ENCODE measurements at regions not wholly inside any gene's neighbourhood (a gene's known extent, or its start where the extent isn't known, plus 50 kb on each side); places are given as distances from the start of the nearest gene placed in this dataset.
"Not testable (repeated sequence)": the region's sequence is repeated elsewhere in the genome, so short reads cannot be mapped to it uniquely, and the experiment has no call there.

DNA sequence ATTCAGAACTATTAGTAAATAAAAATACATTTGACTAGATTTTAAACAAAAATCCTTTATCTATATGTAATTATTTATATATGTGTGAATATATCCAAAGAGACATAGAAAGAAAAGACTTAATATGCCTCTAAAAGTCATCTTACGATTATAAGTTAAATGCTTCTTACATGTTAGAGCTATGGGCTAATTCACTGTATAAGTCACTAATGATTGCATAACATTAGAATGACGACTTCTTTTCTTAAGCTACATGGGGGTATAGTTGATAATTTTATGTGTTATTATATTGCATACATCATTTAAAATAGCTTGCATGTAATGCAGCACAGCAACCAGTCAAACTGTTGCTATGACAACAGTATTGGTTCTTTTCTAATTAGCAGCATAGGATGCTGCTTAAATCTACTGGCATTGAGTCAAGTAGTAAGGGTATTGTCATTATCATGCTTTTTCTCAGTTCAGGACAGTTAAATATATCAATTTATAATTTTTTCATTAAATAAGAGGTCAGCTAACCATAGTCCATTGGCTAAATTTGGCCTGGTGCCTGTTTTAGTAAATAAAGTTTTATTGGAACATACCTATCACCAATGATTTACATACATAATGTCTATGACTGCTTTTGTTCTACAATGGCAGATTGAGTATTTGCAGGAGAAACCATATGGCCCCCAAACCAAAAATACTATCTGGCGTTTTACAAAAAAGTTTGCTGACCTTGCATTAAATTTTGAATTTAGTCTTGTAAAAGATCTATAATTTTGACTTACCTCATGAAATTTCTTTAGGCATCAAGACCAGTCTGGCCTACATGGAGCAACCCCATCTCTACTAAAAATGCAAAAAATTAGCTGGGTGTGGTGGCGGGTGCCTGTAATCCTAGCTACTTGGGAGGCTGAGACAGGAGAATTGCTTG, 207.7 kb upstream of the ZSWIM2 start:
- DNase-seq, result no peak

DNA sequence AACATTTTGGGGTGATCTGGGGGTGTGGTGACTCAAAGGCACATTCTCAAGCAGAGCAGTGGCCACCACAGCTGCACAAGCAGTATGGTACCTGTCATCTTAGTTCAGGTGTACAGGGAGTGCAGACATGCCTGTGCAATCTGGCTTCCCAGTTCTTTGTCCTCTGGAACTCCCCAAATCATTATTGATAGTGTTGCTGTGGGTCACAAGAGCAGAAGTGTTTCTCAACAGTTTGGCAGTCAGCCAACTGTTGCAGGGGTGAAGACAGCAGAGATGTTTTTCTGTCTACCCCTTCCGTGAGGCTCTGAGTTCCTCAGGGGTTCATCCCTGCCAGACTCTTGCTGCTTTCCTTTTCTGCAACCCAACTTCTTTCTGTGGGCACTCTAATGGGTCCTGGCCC, 206.5 kb upstream of the ZSWIM2 start:
- no peak for DNase-seq

DNA sequence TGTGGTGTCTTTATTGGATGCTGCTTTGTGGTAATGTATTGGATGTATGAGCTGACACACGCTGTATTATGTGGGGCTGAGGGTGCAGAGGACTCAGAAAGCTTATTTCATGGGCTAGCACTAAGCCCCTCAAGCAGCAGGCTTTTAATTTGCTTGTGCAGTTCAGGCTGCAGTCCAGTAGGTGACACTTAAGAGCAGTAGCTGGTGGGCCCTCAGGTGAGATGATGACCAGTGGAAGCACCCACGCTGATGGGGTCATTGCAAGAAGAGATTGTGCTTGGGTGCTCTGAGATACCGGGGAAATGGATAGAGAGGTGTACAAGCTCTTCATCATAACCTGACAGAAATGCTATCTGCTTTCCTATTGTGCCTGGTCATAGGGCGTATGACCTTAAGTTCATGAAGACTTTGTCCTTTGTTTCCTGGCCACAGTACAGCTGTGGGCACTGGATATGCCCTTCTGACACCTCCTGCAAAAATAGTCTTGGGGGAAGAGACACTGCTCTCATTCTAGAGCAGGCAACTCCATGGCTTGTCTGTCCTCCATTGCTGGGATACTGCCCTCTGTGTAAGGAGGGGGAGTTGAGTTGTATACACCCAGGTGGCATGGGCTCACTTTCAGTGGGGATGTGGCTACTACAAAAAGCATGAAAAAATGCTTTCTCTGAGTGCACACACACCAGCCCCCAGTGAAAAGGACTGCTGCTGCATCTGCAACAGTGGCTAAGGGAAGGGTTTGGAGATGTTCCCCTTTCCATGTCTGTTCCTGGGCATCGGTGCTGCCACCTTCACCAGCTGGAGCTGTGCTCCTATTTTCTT, 205.7 kb upstream of the ZSWIM2 start:
- DNase-seq, result no peak

DNA sequence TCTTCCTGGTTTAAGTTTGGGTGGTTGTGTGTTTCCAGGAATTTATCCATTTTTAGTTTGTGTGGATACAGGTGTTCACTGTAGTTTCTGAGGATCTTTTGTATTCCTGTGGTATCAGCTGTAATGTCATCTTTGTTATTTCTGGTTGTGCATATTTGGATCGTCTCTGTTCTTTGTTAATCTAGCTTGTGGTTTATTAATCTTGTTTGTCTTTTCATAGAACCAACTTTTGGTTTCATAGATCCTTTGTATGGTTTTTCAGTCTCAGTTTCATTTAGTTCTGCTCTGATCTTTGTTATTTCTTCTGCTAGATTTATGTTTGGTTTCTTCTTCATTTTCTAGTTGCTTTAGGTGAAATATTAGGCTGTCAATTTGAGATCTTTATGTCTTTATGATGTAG, 202.4 kb upstream of the ZSWIM2 start:
- no peak for DNase-seq

DNA sequence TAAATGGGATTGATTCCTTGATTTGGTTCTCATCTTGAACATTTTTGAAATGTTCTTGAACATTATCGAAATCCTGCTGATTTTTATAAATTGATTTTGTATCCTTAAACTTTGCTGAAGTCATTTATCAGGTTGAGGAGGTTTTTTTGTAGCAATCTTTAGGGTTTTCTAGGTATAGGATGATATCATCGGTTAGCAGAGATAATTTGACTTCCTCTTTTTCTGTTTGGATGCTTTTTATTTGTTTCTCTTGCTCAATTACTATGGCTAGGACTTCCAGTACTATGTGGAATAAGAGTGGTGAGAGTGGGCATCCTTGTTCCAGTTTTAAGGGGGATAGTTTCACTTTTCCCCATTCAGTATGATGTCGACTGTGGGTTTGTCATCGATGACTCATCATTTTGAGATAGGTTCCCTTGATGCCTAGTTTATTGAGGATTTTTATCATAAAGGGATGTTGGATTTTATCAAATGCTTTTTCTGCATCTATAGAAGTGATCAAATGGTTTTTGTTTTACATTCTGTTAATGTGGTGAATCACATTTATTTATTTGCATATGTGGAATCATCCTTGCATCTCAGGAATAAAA, 201.5 kb upstream of the ZSWIM2 start:
- no peak for DNase-seq

DNA sequence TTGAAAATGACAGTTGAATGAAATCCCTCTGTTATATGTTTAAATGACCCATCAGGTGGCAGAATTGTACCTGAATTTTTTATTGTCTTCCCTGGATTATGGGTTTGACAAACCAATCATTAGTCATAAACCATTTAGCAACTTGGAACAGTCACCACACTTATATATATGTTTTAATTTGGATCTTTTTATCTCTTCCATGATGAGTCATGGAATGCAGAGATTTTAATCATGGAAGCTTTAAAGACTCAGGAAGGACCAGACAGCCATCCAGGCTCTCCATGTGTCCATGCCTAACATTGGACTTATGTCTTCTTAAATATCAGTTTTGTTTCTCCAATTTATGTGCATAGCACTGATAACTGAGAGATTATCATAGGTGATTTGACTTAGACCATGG, 188.3 kb upstream of the ZSWIM2 start:
- no peak for DNase-seq

DNA sequence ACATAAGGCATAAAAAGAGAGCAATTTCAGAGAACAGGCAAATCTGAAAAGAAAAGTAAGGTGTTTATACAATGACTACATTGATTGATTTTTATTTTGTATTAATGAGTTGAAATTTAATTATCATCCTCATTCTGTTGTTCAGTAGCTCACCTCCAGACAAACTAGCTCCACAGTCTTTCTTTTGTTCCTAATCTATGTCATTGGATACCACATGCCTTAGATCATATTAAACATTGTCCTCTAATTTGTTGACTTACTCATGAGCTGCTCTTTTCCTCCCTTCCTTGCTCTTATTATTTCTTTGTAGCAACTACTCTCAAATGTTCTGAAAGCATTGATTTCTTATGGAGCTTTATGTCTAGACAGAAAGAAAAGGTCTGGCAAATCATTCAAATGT, 185.5 kb upstream of the ZSWIM2 start:
- DNase-seq, result no peak

DNA sequence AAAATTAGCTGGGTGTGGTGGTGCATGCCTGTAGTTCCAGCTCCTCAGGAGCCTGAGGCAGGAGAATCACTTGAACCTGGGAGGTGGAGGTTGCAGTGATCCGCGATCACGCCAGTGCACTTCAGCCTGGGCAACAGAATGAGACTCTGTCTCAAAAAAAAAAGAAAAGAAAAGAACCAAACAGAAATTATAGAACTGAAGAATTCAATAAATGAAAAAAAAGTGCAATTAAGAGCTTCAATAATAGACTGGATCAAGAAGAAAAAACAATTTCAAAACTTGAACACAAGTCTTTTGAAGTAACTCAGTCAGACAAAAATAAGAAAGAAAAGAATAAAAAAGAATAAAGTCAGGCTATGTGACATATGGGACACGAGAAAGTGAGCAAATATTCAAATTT, 175.8 kb upstream of the ZSWIM2 start:
- no peak for DNase-seq

DNA sequence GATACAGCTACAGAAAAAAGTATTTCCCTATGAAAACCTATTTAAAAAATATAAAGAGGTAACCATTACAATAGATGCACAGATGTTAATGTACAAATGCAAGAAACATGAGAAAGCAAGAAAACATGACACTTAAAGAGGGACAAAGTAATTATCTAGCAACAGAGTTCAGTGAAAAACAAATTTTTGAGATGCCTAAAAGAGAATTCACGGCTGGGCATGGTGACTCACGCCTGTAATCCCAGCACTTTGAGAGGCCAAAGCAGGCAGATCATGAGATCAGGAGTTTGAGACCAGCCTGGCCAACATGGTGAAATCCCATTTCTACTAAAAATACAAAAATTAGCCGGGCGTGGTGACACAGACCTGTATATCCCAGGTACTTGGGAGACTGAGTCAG, 175.0 kb upstream of the ZSWIM2 start:
- not testable (repeated sequence) for DNase-seq

DNA sequence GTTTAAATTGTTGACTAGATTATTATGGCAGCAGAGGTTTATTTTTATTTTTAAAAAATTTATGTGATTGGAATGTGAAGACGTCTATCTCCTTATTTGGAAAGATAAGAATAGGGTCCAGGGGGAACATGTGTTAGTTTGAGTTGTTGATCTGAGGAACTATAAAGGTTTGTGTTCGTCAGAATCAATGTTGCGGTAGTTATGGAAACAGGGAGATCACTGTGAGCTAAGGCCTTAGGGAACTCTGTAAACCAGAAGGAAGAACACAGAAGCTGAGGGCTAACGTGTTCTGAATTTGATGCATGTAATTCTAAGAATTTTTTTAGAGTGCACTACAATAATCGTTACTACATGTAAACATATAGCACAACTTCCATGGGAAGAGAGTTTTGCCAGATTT, 168.5 kb upstream of the ZSWIM2 start:
- no peak for DNase-seq

DNA sequence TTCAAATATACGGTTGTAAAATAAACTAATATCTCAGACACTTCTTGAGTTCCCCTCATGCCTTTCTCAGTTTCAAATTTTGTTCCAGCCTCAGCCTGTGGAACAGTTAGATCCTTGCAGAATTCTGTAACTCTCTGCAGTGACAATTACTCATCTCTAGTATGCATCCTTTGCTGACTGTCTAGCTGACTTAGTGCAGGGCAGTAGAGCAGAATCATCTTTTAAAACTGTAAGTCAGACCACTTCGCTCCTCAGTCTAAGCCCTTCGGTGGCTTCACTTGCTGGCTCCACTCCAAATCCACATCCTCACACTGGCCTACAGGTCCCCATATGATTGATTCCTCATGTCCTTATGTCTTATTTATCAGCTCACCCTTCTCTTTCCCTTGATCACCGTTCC, 164.1 kb upstream of the ZSWIM2 start:
- no peak for DNase-seq

DNA sequence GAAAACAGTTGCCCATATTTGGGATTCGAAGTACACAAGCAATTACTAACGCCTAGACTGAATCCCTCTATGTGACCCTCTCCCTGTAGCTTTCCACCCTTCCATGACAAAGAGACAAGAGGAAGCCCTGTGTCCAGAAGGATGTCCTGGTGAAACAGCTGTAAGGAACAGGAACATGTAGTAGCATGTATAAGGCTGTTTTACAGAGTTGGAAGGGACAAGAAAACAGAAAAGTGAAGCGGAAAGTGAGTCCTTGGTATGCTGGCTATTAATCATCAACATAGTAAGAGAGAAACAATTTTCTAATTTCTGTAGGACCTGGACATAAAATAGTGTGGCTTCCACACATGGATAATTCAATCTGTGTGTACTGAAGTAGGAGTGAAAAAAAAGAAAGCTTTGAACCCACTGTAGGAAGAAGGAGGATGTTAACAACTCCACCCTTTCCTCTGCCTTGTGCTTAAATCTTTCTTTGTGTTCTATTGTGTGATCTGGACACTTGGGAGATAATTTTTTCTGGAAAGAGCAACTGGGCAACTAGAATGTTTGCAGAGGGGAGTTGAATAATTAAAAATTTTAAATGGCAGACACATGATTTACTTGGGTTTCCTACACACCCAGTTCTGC, 162.3 kb upstream of the ZSWIM2 start:
- DNase-seq, result no peak

DNA sequence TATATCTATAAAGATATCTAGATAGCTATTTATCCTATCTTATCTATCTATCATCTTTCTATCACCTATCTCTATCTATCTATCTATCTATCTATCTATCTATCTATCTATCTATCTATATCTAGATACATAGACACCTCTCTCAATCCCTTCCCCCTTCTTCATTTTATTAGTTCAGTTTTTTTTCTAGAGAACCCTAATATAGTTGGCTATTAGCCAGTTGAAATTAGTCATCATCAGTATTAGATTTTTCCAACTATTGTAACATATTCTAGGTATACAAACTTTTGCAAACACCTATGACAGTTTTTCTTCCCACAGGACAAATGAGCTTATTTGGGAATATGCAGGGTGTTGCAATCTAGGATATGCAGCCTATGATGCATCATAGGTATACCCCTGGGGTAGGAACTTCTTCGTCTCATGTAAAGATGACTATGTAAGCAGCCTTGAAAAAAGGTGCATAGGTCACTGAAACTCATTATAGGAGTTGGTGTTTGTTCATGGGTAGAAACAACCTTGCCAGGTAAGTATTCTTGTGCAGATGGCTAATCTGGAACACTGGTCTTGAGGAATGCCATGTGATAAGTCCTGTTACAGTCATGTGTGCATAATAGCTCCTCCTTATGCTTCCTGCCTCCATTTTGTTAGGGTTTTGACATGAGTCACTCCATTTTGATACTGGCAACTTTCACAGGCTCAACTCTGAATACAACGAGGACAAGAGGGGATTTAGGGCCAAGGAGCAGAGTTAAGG, 160.7 kb upstream of the ZSWIM2 start:
- no peak for DNase-seq

DNA sequence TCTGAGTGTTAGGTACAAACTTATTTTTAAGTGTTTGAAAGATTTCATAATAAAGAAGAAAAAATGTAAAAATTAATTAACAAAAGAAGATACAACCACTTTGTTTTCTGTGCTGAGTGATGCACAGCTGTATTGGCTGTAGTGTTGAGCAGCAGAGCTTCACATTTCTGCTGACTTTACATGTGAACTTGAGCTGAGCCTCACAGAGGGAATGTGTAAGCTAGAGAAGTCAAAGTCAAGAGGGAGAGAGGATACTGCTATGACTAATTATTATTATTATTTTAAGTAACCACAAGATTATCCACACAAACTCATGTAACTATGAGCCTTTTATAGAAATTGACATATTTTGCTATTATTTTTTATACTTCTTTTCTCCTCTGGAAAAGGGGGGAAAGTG, 159.1 kb upstream of the ZSWIM2 start:
- no peak for DNase-seq

DNA sequence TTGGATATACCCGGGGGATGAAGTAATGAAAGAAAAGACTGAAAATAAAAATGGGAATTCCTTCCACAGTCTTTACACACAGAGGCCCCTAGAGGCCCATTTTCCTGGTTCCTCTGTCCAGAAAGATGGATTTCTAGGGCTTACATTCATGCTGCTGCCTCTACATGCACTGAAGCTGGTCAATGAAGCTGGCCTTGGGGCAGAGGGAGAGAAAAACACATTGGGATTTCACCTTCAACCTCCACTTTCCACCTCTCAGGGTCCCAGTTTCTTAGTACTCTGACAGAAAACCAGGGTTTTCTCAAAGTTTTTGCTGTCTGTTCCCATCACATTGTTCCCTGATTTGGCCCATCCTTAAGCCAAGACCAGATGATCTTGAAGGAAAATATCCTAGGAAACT, 154.6 kb upstream of the ZSWIM2 start:
- no peak for DNase-seq

DNA sequence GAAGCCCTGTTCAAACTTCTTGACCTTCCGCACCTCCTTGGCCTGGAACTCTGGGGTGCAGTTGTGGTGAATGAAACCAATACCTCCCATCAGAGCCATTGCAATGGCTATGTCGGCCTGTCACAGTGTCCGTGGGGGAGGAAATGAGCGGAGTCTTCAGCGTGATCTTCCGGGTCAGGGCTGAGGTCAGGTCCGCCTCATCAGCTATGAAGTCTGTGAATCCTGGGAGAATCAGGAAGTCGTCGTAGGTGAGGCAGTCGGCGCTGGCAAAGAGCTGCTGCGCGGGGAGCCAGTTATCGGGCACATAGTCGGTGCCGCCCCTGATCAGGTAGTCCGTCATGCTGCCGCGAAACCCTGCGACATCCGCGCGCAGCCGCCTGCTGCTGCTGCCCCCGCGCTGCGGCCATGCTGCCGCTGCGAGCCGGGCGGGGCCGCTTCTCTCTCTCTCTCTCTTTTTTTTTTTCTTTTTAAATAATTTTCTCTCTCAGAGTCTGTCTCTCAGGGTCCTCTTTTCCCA, 154.1 kb upstream of the ZSWIM2 start:
- DNase-seq, result no peak

DNA sequence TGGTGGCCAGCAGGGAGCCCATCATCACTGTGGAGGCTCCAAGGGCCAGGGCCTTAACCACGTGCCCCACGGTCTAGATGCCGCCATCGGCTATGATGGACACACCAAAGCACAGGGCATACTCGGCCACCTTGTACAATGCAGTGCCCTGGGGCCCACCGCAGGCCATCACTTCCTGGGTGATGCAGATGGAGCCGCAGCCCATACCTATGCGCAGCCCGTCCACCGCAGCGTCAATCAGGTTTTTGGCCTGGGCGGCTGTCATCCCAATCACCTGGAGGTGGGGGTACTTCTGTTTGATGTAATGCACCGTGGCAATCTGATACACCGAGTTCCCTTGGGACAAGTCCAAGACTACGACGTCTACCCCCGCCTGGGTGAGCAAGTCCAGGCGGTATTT, 153.3 kb upstream of the ZSWIM2 start:
- DNase-seq, result no peak

DNA sequence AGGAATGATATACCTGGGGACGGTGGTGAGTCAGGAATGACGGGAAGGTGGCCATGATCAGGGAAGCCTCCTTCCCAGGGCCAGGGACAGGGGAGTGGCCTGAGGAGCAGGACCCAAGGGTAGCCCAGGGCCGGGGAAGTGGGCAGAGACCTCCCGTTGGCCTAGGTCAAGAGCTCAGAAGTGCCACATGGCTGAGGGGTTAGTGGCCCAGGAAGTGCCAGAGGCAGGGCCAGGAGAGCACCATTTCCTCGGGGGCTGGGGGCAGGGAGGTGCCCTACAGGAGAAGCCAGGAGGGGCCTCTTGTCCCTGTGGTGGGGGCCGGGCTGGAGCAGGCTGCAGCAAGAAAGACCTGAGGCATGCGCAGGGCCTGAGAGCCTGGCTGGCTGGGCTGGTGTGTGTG, 152.3 kb upstream of the ZSWIM2 start:
- no peak for DNase-seq

DNA sequence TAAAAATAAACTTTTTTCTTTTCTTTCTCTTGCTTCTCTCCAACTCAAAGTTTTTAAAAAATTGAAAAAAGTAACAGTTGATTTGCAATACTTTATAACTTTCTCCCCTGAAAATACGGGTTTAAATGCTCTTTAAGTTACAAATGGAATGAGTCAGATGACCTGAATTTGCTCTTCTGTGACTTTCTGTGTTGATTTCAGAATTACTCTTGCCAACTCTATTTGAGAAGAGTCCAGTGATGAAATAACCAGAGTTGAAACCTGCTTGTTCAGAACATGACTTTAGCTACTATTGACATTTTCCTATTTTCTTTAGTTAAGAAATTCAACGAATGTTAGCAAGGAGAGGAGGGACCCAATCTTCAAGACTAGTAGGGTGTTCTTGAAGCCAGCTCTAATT, 146.1 kb upstream of the ZSWIM2 start:
- no peak for DNase-seq

DNA sequence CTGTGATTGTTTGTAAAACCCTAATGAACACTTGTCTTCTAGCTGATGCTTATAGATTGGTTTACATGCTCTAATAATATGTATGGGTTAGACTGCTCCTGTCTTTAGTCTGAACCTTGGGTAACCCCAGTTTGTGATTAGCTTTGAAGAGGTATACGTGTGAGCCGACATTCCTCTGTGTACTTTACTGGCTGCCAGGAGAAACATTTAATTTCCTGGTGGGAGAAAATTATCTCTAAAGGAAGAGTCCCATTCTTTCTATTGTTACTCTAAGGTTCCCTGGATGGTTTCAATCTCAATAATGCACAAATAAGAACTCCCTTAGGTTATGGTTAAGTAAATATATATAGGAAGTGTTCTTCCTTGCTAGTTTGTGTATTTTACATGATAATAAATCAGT, 143.6 kb upstream of the ZSWIM2 start:
- no peak for DNase-seq

DNA sequence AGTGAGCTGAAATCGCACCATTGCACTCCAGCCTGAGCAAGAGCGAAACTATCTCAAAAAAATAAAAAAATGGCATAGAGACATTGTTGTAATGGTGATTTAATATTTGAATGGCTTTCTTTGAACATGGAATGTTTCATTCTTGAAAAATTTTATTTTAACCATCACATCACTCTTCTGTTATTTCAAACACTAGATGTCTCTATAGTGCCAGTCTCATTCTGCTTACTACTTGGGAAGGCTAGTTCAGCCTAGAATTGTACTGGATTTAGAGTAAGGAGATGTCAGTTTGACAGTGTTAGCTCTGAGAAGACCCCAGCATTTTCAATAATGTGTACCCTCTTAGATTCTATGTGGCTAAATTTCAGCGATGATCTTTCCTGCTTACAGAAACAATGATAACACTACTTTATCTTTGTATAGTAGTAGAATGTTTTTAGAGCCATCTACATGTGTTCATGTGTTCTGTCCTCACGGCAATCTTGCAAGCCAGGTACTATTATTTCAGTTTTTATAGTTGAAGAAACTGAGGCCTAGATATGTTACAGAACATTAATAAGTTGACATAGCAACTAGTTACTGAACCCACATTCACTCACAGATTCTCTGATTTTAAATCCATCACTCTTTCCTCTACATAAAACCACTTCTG, 142.9 kb upstream of the ZSWIM2 start:
- DNase-seq, result no peak

DNA sequence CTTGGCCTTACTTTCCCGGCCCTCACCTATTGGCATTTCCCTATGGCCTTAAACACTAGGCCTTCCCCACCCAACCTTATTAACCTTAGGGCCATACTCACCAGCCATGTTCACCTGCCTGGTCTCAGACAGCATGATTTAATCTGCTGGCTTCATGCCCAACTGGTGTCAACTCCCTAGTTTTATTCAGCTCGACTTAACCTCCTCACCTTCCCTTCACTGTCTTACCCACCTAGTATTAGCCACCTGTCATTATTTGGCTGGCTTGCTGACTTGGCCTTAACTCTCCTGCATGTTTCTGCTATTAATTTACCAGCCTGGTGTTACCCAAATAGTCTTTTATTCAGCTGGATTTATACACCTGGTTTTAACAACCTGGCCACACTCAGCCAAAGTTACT, 136.0 kb upstream of the ZSWIM2 start:
- DNase-seq, result no peak

Measured in CD4-positive, alpha-beta T cell treated with Interleukin-1 beta for 1 hour (primary cell).